AG09319 (cell line): ENCODE measurements at regions not wholly inside any gene's neighbourhood (a gene's known extent, or its start where the extent isn't known, plus 50 kb on each side); places are given as distances from the start of the nearest gene placed in this dataset.

ENCODE experiments used
- DNase-seq: peaks from one replicate; pipeline ENCODE4 v3.0.0-alpha.2; 2010; ENCODE audit warnings: low read depth; ENCODE audit errors: extremely low read depth
- CTCF ChIP-seq: IDR thresholded peaks from 2 replicates; pipeline ENCODE4 v1.5.1; 2011; ENCODE audit warnings: low read depth, mild to moderate bottlenecking, inconsistent platforms, low read length, moderate library complexity

- TF ChIP-seq CTCF = no peak
- no peak for DNase-seq
Observed at GRCh38 chr15:96217983-96218382, 112.5 kb upstream of the NR2F2 start.

DNA sequence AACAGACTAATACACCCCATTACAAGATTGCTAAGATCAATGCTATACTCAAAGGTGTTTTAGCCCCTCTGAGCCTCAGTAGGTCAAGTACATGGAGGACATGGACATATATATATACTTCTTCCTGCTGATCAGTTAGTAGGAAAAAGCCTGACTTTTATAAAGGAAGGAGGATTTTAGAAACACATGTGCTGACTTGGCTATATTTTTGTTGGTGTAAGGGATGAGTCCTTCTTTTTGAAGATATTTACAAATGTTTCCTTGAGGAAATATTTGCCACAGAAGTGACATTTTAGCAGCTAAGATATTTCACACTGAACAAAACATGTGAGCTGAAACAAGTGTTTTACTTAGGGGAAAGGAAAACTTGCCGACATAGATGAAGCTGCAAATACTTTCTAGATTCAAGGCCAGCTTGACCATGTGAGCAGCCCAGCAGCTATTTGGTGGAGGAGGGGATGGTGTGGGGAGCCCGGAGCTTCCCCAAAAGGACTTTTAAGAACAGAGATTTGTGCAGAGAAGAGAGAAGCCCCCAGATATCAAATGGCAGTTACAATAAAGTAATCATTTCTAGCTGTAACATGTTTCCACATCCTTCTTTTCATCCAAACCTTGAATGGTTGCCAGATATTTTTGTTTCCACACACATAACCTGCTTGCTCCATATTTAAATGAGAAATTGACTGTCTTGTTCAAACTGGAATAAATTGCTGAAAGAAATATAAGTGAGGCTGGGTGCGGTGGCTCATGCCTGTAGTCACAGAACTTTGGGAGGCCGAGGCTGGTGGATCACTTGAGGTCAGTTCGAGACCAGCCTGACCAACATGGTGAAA, 111.7 kb upstream of the NR2F2 start:
- no peak for TF ChIP-seq CTCF
- no peak for DNase-seq

DNA sequence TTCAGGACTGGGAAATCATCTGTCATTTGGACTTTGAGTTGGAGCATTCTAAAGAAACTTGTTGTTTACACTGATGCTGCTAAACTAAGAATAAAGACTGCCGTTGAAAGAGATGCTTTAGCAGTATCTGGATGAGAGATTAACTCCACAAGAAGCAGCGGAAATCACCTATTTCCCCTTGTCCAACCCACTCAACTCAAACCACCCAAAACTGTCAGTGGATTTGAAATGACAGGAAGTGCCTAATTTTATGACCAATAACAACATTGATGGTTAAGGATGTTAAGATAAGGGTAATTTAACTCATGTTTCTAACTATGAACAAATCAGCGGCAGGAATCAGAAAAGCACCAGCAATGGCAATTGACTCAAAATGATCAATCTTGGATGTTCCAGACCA, 110.8 kb upstream of the NR2F2 start:
- DNase-seq = no peak
- TF ChIP-seq CTCF = no peak

GRCh38 chr15:96220657-96221056, 109.8 kb upstream of the NR2F2 start:
- TF ChIP-seq CTCF = no peak
- no peak for DNase-seq

GRCh38 chr15:96222981-96223380, 107.5 kb upstream of the NR2F2 start:
- TF ChIP-seq CTCF = no peak

DNA sequence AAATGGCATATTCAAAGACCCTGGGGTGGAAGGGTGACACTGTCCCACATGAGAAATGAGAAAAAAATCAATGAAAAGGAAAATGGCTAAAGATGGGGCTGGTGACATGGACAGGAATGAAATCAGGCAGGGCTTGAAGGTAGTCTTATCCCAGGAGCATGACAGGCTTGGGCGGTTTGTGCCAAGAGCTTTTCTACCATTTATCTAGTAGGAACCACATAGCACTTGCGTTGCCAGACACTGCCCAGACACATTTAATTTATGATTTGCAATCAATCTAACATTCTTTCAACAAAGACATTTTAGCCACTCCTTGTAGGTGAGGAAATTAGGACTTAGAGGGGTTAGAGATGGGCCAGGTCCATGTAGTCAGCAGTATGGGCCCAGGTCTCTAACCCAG, 106.6 kb upstream of the NR2F2 start:
- no peak for TF ChIP-seq CTCF

More at GRCh38 chr15:96222981-96223380, 107.5 kb upstream of the NR2F2 start:
- DNase-seq = no peak

GRCh38 chr15:96225642-96226259, 104.7 kb upstream of the NR2F2 start:
- TF ChIP-seq CTCF = no peak
- DNase-seq = no peak

More for the DNA sequence above, 106.6 kb upstream of the NR2F2 start:
- no peak for DNase-seq
